A549 (cell line): ENCODE measurements at regions not wholly inside any gene's neighbourhood (a gene's known extent, or its start where the extent isn't known, plus 50 kb on each side); places are given as distances from the start of the nearest gene placed in this dataset.

Experiments
- KDM5A ChIP-seq: fragments of 200-600 bp; sonication (generic); IDR thresholded peaks from 2 replicates; pipeline ENCODE4 v1.6.1; 2016; ENCODE audit warnings: antibody characterized with exemption, mild to moderate bottlenecking
- NR3C1 ChIP-seq: fragments of >200 bp; sonication (Bioruptor Twin); formaldehyde crosslinking; IDR thresholded peaks from 3 replicates; pipeline ENCODE4 v1.6.1; 2017

GRCh38 chr6:145491126-145491525 lies 244.2 kb downstream of the EPM2A start:
- TF ChIP-seq NR3C1 (no peak), KDM5A (no peak)
